Neural cell (in vitro differentiated cells): ENCODE measurements at regions not wholly inside any gene's neighbourhood (a gene's known extent, or its start where the extent isn't known, plus 50 kb on each side); places are given as distances from the start of the nearest gene placed in this dataset.

Experiments
- H2AFZ ChIP-seq: fragments of 200-600, 300-800 bp; sonication (generic), shearing (Covaris generic); 2 replicates; pipeline ENCODE4 v1.6.0; 2014; ENCODE audit warnings: low read depth, mild to moderate bottlenecking, antibody characterized with exemption, low read length, moderate library complexity
- H3F3A ChIP-seq: fragments of 200-600 bp; shearing (Covaris generic); 2 replicates; pipeline ENCODE4 v1.6.1; 2016; ENCODE audit warnings: mild to moderate bottlenecking, moderate library complexity, mixed read lengths, antibody characterized with exemption, low read length; ENCODE audit not compliant: insufficient read depth, poor library complexity, severe bottlenecking
- H3K27ac ChIP-seq: fragments of 200-600, 300-800 bp; sonication (generic), shearing (Covaris generic); 2 replicates; pipeline ENCODE4 v1.5.1; 2014; ENCODE audit warnings: mild to moderate bottlenecking, low read length, moderate library complexity
- H3K27me3 ChIP-seq: fragments of 300-800, 200-600 bp; sonication (generic), shearing (Covaris generic); 2 replicates; pipeline ENCODE4 v1.6.0; 2014; ENCODE audit warnings: mild to moderate bottlenecking, low read depth, low read length, moderate library complexity; ENCODE audit not compliant: insufficient read depth
- H3K36me3 ChIP-seq: fragments of 300-800, 200-600 bp; sonication (generic), shearing (Covaris generic); 2 replicates; pipeline ENCODE4 v1.5.1; 2014; ENCODE audit warnings: mild to moderate bottlenecking, antibody characterized with exemption, low read length, moderate library complexity; ENCODE audit not compliant: insufficient read depth
- H3K4me2 ChIP-seq: fragments of 300-800, 200-600 bp; sonication (generic), shearing (Covaris generic); 2 replicates; pipeline ENCODE4 v1.6.0; 2014; ENCODE audit warnings: mild to moderate bottlenecking, low read length
- H3K4me3 ChIP-seq: fragments of 300-800, 200-600 bp; sonication (generic), shearing (Covaris generic); 2 replicates; pipeline ENCODE4 v1.5.1; 2014; ENCODE audit warnings: mild to moderate bottlenecking, low read length, moderate library complexity
- H3K79me2 ChIP-seq: fragments of 200-600 bp; shearing (Covaris generic); replicated peaks from 2 replicates; pipeline ENCODE4 v1.6.0; 2014; ENCODE audit warnings: mild to moderate bottlenecking, low read length, moderate library complexity; ENCODE audit not compliant: insufficient read depth
- H3K9ac ChIP-seq: fragments of 300-800, 200-600 bp; sonication (generic), shearing (Covaris generic); 2 replicates; pipeline ENCODE4 v1.6.1; 2016; ENCODE audit warnings: mild to moderate bottlenecking, low read length, mixed read lengths
- H3K9me2 ChIP-seq: fragments of 200-600 bp; shearing (Covaris generic); 2 replicates; pipeline ENCODE4 v1.6.1; 2016; ENCODE audit warnings: mild to moderate bottlenecking, low read length, mixed read lengths; ENCODE audit not compliant: insufficient read depth
- H3K9me3 ChIP-seq: fragments of 200-600, 300-800 bp; sonication (generic), shearing (Covaris generic); 2 replicates; pipeline ENCODE4 v1.6.1; 2016; ENCODE audit warnings: mild to moderate bottlenecking, mixed run types, low read length, moderate library complexity, mixed read lengths
- H4K20me1 ChIP-seq: fragments of 200-600 bp; shearing (Covaris generic); 2 replicates; pipeline ENCODE4 v1.6.1; 2016; ENCODE audit warnings: mild to moderate bottlenecking, mixed run types; ENCODE audit not compliant: insufficient read depth
- EP300 ChIP-seq: fragments of 450-650 bp; conservative IDR thresholded peaks from 2 replicates; pipeline ENCODE4 v1.6.1; 2014; ENCODE audit warnings: antibody characterized with exemption, mild to moderate bottlenecking, moderate library complexity; ENCODE audit not compliant: poor library complexity, severe bottlenecking
- EZH2 ChIP-seq: fragments of 200-600, 300-800 bp; shearing (Covaris generic), sonication (generic); IDR thresholded peaks from 2 replicates; pipeline ENCODE4 v1.6.1; 2014; ENCODE audit warnings: antibody characterized with exemption, low read length, borderline replicate concordance, mild to moderate bottlenecking; ENCODE audit not compliant: insufficient read depth, poor library complexity, severe bottlenecking
- MXI1 ChIP-seq: fragments of 450-650 bp; conservative IDR thresholded peaks from 2 replicates; pipeline ENCODE4 v1.6.1; 2014; ENCODE audit warnings: antibody characterized with exemption, mild to moderate bottlenecking; ENCODE audit not compliant: poor library complexity, severe bottlenecking
- POLR2AphosphoS5 ChIP-seq: IDR thresholded peaks from 2 replicates; pipeline ENCODE4 v1.6.1; 2012
- RAD21 ChIP-seq: fragments of 450-650 bp; conservative IDR thresholded peaks from 2 replicates; pipeline ENCODE4 v1.6.1; 2014; ENCODE audit warnings: antibody characterized with exemption, mild to moderate bottlenecking, moderate library complexity
- SMC3 ChIP-seq: fragments of 450-650 bp; conservative IDR thresholded peaks from 2 replicates; pipeline ENCODE4 v1.6.1; 2014; ENCODE audit warnings: antibody characterized with exemption, mild to moderate bottlenecking, moderate library complexity; ENCODE audit not compliant: poor library complexity
- TAF1 ChIP-seq: IDR thresholded peaks from 2 replicates; pipeline ENCODE4 v1.6.1; 2012; ENCODE audit warnings: low read depth
- TF ChIP-seq, protein P1 (sequence below): IDR thresholded peaks from 2 replicates; pipeline ENCODE4 v1.6.1; 2012; ENCODE audit warnings: borderline replicate concordance
- TF ChIP-seq, protein P2 (sequence below): fragments of 450-650 bp; IDR thresholded peaks from 2 replicates; pipeline ENCODE4 v1.5.1; 2014; ENCODE audit warnings: antibody characterized with exemption, mild to moderate bottlenecking, moderate library complexity; ENCODE audit not compliant: poor library complexity, severe bottlenecking

DNA sequence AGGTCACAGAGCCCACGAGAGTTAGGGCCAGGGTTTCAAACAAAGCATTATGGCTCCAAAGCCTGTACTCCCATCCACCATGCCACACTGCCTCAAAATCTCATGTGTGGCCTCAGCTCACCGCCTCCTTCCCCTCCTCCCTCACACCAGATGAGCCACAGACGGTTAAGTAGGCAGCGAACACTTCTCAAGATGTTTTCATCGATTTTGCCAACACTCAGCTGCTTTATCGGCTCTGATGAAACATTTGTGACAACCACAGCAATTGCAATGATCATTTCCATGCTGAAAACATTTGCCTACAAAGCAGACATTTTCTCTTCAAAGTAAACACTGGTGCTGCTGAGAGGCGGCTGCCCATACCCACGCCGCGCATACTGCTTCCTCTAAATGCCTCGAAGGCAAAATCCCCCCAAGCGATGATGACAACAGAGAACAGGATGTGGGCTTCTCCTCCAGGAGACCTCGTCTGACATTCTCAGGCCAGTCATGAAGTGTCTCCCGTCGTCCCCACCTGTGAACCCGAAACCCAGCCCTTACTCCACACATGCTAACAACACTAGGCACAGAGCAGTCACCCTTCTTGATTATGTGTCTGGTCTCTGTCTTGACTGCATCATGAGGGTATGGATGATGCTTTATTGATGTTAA is 599.2 kb downstream of the SOX6 start:
- Histone ChIP-seq H3K27ac (no peak overlapping the region), H3K9ac (no peak overlapping the region), H3K36me3 (no peaks in the 10 kb centered on the region), H3K4me3 (no peak overlapping the region), H3K79me2 (no peaks in the 10 kb centered on the region), H3K27me3 (no peaks in the 10 kb centered on the region), H3F3A (no peaks in the 10 kb centered on the region), H2AFZ (no peak overlapping the region), H4K20me1 (no peaks in the 10 kb centered on the region), H3K9me2 (no peaks in the 10 kb centered on the region), H3K4me2 (no peak overlapping the region), H3K9me3 (no peaks in the 10 kb centered on the region)
- TF ChIP-seq POLR2AphosphoS5 = no peak
- no peak for TF ChIP-seq RAD21
- no peak for TF ChIP-seq TAF1
- TF ChIP-seq EP300 = no peak
- TF ChIP-seq SMC3 = no peak
- no peak for TF ChIP-seq EZH2
- TF ChIP-seq, protein P1, sequence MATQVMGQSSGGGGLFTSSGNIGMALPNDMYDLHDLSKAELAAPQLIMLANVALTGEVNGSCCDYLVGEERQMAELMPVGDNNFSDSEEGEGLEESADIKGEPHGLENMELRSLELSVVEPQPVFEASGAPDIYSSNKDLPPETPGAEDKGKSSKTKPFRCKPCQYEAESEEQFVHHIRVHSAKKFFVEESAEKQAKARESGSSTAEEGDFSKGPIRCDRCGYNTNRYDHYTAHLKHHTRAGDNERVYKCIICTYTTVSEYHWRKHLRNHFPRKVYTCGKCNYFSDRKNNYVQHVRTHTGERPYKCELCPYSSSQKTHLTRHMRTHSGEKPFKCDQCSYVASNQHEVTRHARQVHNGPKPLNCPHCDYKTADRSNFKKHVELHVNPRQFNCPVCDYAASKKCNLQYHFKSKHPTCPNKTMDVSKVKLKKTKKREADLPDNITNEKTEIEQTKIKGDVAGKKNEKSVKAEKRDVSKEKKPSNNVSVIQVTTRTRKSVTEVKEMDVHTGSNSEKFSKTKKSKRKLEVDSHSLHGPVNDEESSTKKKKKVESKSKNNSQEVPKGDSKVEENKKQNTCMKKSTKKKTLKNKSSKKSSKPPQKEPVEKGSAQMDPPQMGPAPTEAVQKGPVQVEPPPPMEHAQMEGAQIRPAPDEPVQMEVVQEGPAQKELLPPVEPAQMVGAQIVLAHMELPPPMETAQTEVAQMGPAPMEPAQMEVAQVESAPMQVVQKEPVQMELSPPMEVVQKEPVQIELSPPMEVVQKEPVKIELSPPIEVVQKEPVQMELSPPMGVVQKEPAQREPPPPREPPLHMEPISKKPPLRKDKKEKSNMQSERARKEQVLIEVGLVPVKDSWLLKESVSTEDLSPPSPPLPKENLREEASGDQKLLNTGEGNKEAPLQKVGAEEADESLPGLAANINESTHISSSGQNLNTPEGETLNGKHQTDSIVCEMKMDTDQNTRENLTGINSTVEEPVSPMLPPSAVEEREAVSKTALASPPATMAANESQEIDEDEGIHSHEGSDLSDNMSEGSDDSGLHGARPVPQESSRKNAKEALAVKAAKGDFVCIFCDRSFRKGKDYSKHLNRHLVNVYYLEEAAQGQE = no peak
- TF ChIP-seq, protein P2, sequence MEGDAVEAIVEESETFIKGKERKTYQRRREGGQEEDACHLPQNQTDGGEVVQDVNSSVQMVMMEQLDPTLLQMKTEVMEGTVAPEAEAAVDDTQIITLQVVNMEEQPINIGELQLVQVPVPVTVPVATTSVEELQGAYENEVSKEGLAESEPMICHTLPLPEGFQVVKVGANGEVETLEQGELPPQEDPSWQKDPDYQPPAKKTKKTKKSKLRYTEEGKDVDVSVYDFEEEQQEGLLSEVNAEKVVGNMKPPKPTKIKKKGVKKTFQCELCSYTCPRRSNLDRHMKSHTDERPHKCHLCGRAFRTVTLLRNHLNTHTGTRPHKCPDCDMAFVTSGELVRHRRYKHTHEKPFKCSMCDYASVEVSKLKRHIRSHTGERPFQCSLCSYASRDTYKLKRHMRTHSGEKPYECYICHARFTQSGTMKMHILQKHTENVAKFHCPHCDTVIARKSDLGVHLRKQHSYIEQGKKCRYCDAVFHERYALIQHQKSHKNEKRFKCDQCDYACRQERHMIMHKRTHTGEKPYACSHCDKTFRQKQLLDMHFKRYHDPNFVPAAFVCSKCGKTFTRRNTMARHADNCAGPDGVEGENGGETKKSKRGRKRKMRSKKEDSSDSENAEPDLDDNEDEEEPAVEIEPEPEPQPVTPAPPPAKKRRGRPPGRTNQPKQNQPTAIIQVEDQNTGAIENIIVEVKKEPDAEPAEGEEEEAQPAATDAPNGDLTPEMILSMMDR = no peak
- TF ChIP-seq MXI1 = no peak

DNA sequence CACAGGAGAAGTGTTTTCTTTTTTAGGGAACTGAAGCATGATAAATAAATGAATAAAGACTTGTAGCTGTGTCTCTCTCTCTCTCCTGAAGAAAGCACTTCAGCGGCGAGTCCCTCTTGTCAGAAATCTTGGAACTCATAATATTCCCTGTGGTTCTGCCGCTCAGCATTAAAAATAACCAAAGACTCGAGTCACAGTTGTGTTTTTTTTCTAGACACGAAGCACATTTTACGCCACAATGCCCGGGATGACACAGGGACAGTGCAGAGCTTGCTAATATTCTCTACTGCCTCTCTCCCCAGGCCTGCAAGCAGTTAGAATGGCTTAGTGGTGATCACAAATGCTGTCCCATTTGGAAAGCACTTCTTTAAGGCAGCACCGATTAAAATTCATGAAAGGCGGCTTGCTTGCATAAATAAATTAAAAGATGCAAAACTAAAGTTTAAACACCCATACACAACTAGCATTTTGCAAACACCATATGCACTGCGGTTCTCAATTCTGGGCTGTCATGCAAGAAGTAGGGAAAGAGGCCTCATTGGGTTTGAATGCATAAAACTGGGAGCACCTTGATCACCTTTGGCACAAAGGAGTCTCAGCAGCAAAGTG is 597.4 kb downstream of the SOX6 start:
- Histone ChIP-seq H3K36me3 (no peaks in the 10 kb centered on the region), H3K79me2 (no peaks in the 10 kb centered on the region), H2AFZ (no peak overlapping the region), H3K4me2 (no peak overlapping the region), H3K9ac (no peak overlapping the region), H3K27ac (no peak overlapping the region), H3F3A (no peaks in the 10 kb centered on the region), H3K9me3 (no peaks in the 10 kb centered on the region), H4K20me1 (no peaks in the 10 kb centered on the region), H3K9me2 (no peaks in the 10 kb centered on the region), H3K27me3 (no peaks in the 10 kb centered on the region), H3K4me3 (no peak overlapping the region)
- no peak for TF ChIP-seq SMC3
- TF ChIP-seq, protein P2 = no peak
